ENCODE measurements at regions not wholly inside any gene's neighbourhood (a gene's known extent, or its start where the extent isn't known, plus 50 kb on each side); places are given as distances from the start of the nearest gene placed in this dataset.

DNA sequence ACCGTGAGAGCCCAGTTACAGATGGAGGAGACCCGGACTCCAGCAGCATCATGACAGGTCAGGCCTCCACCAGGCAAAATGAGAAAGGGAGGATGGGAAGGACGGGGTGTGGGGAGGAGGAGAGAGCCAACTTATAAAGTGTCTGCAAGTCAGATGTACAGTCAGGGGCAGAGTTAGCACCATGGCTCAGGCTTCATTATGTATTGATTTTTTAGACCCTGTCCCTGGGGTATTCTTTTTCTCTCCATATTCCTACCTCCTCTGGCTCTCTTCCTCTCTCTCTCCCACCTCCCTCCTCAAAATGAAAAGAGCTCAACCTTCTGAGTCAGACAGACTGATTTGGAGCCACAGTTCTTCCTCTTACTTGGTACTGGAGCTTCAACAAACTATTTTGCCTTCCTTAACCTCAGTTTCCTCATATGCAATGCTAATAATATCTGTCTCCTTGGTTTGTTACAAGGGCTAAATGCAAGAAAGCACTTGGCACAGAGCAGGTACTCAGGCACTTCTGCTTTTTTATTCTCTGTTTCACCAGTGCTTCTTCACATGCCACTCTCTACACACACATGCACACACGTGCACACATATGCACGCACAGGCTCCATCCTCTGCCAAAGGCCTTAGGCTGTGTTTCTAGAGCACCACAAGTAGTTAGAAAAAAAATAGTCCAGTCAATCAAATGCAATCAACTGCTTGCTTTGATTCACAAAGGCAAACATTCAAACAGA, 92.3 kb upstream of the PKDCC start:
- ATAC-seq (ENCODE audit: low read depth): no peak
- Histone ChIP-seq H3K27me3 (ENCODE audit: insufficient read depth, poor library complexity, severe bottlenecking) (no peaks in the 10 kb centered on the region), H3K4me1 (ENCODE audit: insufficient read depth, poor library complexity, severe bottlenecking) (no peaks in the 10 kb centered on the region), H3K9me3 (ENCODE audit: severe bottlenecking) (no peaks in the 10 kb centered on the region), H3K27ac (ENCODE audit: poor library complexity, severe bottlenecking) (no peak overlapping the region), H3K4me3 (ENCODE audit: severe bottlenecking) (no peak overlapping the region), H3K36me3 (ENCODE audit: low read depth) (no peaks in the 10 kb centered on the region)
- TF ChIP-seq, protein P1, sequence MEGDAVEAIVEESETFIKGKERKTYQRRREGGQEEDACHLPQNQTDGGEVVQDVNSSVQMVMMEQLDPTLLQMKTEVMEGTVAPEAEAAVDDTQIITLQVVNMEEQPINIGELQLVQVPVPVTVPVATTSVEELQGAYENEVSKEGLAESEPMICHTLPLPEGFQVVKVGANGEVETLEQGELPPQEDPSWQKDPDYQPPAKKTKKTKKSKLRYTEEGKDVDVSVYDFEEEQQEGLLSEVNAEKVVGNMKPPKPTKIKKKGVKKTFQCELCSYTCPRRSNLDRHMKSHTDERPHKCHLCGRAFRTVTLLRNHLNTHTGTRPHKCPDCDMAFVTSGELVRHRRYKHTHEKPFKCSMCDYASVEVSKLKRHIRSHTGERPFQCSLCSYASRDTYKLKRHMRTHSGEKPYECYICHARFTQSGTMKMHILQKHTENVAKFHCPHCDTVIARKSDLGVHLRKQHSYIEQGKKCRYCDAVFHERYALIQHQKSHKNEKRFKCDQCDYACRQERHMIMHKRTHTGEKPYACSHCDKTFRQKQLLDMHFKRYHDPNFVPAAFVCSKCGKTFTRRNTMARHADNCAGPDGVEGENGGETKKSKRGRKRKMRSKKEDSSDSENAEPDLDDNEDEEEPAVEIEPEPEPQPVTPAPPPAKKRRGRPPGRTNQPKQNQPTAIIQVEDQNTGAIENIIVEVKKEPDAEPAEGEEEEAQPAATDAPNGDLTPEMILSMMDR (IDR thresholded peaks at IDR 0.05; ENCODE audit: poor library complexity, severe bottlenecking): no peak
- DNase-seq (ENCODE audit: low spot score): no peak

DNA sequence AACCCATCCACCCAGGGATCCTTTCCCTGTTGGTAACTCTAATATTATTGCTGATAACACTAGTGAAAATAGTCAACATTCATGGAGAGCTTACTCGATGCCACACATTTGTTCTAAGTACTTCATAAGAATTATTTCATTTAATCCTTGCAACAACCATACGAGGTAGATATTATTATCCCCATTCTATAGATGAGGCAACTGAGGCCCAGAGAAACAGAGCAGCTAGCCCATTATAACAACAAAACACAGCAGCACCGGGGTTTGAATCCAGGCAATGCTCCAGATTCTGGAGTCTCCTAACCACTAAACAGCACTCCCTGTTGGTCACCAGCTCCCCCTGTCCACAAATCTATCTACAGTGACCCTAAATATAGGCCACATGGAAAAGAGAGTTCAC, 90.4 kb upstream of the PKDCC start:
- Histone ChIP-seq H3K36me3 (ENCODE audit: low read depth) (no peaks in the 10 kb centered on the region), H3K27ac (ENCODE audit: poor library complexity, severe bottlenecking) (no peak overlapping the region), H3K9me3 (ENCODE audit: severe bottlenecking) (no peaks in the 10 kb centered on the region), H3K4me3 (ENCODE audit: severe bottlenecking) (no peak overlapping the region), H3K27me3 (ENCODE audit: insufficient read depth, poor library complexity, severe bottlenecking) (no peaks in the 10 kb centered on the region), H3K4me1 (ENCODE audit: insufficient read depth, poor library complexity, severe bottlenecking) (no peaks in the 10 kb centered on the region)
- TF ChIP-seq, protein P1 (IDR thresholded peaks at IDR 0.05; ENCODE audit: poor library complexity, severe bottlenecking): no peak
- DNase-seq (ENCODE audit: low spot score): no peak
- no peak for ATAC-seq (ENCODE audit: low read depth)

DNA sequence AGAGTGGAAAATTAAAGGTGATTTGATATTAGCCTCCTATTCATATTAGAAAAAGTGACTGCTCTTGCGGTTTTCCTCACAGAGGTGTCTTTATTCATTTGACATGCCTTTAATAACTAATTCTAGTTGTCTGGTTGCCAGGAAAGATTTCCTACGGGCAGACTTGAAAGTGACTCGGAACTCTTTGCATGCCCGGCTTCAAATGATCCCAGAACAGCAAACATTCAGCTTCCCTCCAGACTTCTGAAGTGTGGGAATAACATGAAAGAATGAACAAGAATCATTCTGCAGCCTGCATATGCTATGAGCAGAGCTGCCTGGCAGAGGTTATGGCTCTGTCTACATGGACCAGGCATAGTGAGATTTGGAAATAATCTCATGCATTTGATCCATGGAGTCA, 89.6 kb upstream of the PKDCC start:
- no peaks in the 10 kb centered on the region for H3K4me1 ChIP-seq (ENCODE audit: insufficient read depth, poor library complexity, severe bottlenecking)
- DNase-seq (ENCODE audit: low spot score) (no peak), ATAC-seq (ENCODE audit: low read depth) (no peak)
- H3K27me3 ChIP-seq (ENCODE audit: insufficient read depth, poor library complexity, severe bottlenecking): no peaks in the 10 kb centered on the region
- no peak overlapping the region for H3K27ac ChIP-seq (ENCODE audit: poor library complexity, severe bottlenecking)
- no peaks in the 10 kb centered on the region for H3K9me3 ChIP-seq (ENCODE audit: severe bottlenecking)
- no peaks in the 10 kb centered on the region for H3K36me3 ChIP-seq (ENCODE audit: low read depth)
- TF ChIP-seq, protein P1 (IDR thresholded peaks at IDR 0.05; ENCODE audit: poor library complexity, severe bottlenecking): no peak
- H3K4me3 ChIP-seq (ENCODE audit: severe bottlenecking): no peak overlapping the region

DNA sequence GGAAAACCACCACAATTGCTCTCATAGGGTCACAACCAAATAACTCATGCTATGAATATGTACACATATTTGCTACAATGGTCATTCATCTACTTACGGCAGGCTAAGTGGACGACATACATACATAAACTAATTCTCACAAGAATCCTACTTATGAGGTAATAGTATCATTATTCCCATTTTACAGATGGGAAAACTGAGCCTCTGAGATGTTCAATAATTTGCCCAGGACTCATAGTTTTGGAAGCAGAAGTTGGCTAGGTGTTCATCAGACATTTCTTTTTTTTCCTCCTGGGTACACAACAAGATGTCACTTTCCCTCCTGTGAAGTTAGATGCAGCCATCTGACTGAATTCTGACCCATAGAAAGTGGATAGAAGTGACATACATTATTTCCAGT, 89.0 kb upstream of the PKDCC start:
- TF ChIP-seq, protein P1 (IDR thresholded peaks at IDR 0.05; ENCODE audit: poor library complexity, severe bottlenecking): no peak

DNA sequence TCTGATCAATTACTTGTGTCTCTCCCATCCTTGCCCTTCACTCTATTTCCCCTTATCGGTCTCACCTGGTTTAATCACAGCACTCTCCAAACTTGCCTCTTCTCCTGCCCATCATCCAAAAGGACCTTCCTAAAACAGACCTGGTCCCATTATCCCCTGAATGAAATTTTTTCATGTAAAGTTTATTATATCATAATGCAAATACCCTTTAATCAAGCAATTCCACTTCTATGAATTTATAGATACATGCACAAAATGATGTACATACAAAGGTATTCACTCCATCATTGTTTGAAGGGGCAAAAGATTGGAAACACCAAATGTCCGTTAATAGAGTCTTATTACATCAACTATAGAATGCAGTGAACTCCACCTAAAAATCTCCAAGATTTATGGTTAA, 88.1 kb upstream of the PKDCC start:
- DNase-seq (ENCODE audit: low spot score): no peak
- TF ChIP-seq, protein P1 (IDR thresholded peaks at IDR 0.05; ENCODE audit: poor library complexity, severe bottlenecking): no peak
- no peaks in the 10 kb centered on the region for H3K4me1 ChIP-seq (ENCODE audit: insufficient read depth, poor library complexity, severe bottlenecking)
- no peak for ATAC-seq (ENCODE audit: low read depth)
- no peak overlapping the region for H3K4me3 ChIP-seq (ENCODE audit: severe bottlenecking)
- no peaks in the 10 kb centered on the region for H3K27me3 ChIP-seq (ENCODE audit: insufficient read depth, poor library complexity, severe bottlenecking)
- no peak overlapping the region for H3K27ac ChIP-seq (ENCODE audit: poor library complexity, severe bottlenecking)
- no peaks in the 10 kb centered on the region for H3K9me3 ChIP-seq (ENCODE audit: severe bottlenecking)
- no peaks in the 10 kb centered on the region for H3K36me3 ChIP-seq (ENCODE audit: low read depth)

More for the DNA sequence above, 89.0 kb upstream of the PKDCC start:
- Histone ChIP-seq H3K27me3 (ENCODE audit: insufficient read depth, poor library complexity, severe bottlenecking) (no peaks in the 10 kb centered on the region), H3K4me1 (ENCODE audit: insufficient read depth, poor library complexity, severe bottlenecking) (no peaks in the 10 kb centered on the region), H3K9me3 (ENCODE audit: severe bottlenecking) (no peaks in the 10 kb centered on the region), H3K36me3 (ENCODE audit: low read depth) (no peaks in the 10 kb centered on the region), H3K4me3 (ENCODE audit: severe bottlenecking) (no peak overlapping the region), H3K27ac (ENCODE audit: poor library complexity, severe bottlenecking) (no peak overlapping the region)
- DNase-seq (ENCODE audit: low spot score) (no peak), ATAC-seq (ENCODE audit: low read depth) (no peak)

Measured in RWPE2 (cell line).